ENCODE measurements at regions not wholly inside any gene's neighbourhood (a gene's known extent, or its start where the extent isn't known, plus 50 kb on each side); places are given as distances from the start of the nearest gene placed in this dataset.
A peak's percentile ranks its signal among the peaks of the same experiment; 100 is the strongest.

GRCh38 chr5:116754556-116754955, 179.9 kb upstream of the SEMA6A start:
- TF ChIP-seq EZH2 (IDR thresholded peaks at IDR 0.05) (no peak), EZH2phosphoT487 (IDR thresholded peaks at IDR 0.05) (no peak), CTCF (IDR thresholded peaks at IDR 0.05) (no peak)
- Histone ChIP-seq H2AFZ (replicated peaks) (no peak overlapping the region), H3K4me2 (no peak overlapping the region), H3F3A (ENCODE audit: low read depth) (peaks cover 18% of the 10 kb centered on the region), H3K4me1 (peaks cover 39% of the 10 kb centered on the region), H3K36me3 (no peaks in the 10 kb centered on the region), H3K79me2 (ENCODE audit: low read depth) (no peaks in the 10 kb centered on the region), H4K20me1 (ENCODE audit: low read depth) (no peaks in the 10 kb centered on the region), H3K9ac (no peak overlapping the region), H3K9me3 (ENCODE audit: low read depth) (peaks cover 8% of the 10 kb centered on the region), H3K27me3 (no peaks in the 10 kb centered on the region), H3K4me3 (no peak overlapping the region), H3K27ac (no peak overlapping the region)
- H3K9me3 Mint-ChIP-seq = peaks cover 24% of the 10 kb centered on the region
- H3K36me3 Mint-ChIP-seq = peaks cover 3% of the 10 kb centered on the region
- H3K4me3 Mint-ChIP-seq = no peak overlapping the region
- H3K27ac Mint-ChIP-seq = no peak overlapping the region
- H3K4me1 Mint-ChIP-seq = peaks cover 14% of the 10 kb centered on the region
- DNase-seq (ENCODE audit: low spot score) = no peak
- peaks cover 3% of the 10 kb centered on the region for H3K27me3 Mint-ChIP-seq (ENCODE audit: insufficient read depth, low read depth)

- Histone ChIP-seq H3K79me2 (ENCODE audit: low read depth) (no peaks in the 10 kb centered on the region), H3K36me3 (no peaks in the 10 kb centered on the region), H4K20me1 (ENCODE audit: low read depth) (no peaks in the 10 kb centered on the region), H3K4me3 (no peak overlapping the region), H3K4me1 (peaks cover 23% of the 10 kb centered on the region), H3F3A (ENCODE audit: low read depth) (no peaks in the 10 kb centered on the region), H3K4me2 (no peak overlapping the region), H3K9ac (no peak overlapping the region), H3K27ac (no peak overlapping the region), H3K9me3 (ENCODE audit: low read depth) (peaks cover 3% of the 10 kb centered on the region), H3K27me3 (no peaks in the 10 kb centered on the region), H2AFZ (replicated peaks) (no peak overlapping the region)
- TF ChIP-seq EZH2 (IDR thresholded peaks at IDR 0.05) (no peak), CTCF (IDR thresholded peaks at IDR 0.05) (no peak), EZH2phosphoT487 (IDR thresholded peaks at IDR 0.05) (no peak)
- H3K27ac Mint-ChIP-seq = no peak overlapping the region
- H3K4me3 Mint-ChIP-seq = no peak overlapping the region
- peaks cover 14% of the 10 kb centered on the region for H3K9me3 Mint-ChIP-seq
- peaks cover 3% of the 10 kb centered on the region for H3K36me3 Mint-ChIP-seq
- peak; percentile 18 for DNase-seq (ENCODE audit: low spot score)
- H3K4me1 Mint-ChIP-seq = peaks cover 15% of the 10 kb centered on the region
- peaks cover 4% of the 10 kb centered on the region for H3K27me3 Mint-ChIP-seq (ENCODE audit: insufficient read depth, low read depth)
Observed at GRCh38 chr5:116751684-116752083, 177.1 kb upstream of the SEMA6A start.

- Mint-ChIP-seq H3K4me3 (no peak overlapping the region), H3K9me3 (peaks cover 11% of the 10 kb centered on the region), H3K4me1 (peaks cover 15% of the 10 kb centered on the region), H3K27me3 (ENCODE audit: insufficient read depth, low read depth) (peaks cover 4% of the 10 kb centered on the region), H3K27ac (no peak overlapping the region), H3K36me3 (peaks cover 3% of the 10 kb centered on the region)
- no peaks in the 10 kb centered on the region for H4K20me1 ChIP-seq (ENCODE audit: low read depth)
- peaks cover 23% of the 10 kb centered on the region for H3K4me1 ChIP-seq
- no peaks in the 10 kb centered on the region for H3K79me2 ChIP-seq (ENCODE audit: low read depth)
- no peak overlapping the region for H3K4me3 ChIP-seq
- no peak for DNase-seq (ENCODE audit: low spot score)
- no peaks in the 10 kb centered on the region for H3K36me3 ChIP-seq
- no peak for TF ChIP-seq EZH2phosphoT487 (IDR thresholded peaks at IDR 0.05)
- TF ChIP-seq EZH2 (IDR thresholded peaks at IDR 0.05) = no peak
- TF ChIP-seq CTCF (IDR thresholded peaks at IDR 0.05) = no peak
- no peaks in the 10 kb centered on the region for H3K27me3 ChIP-seq
- H3F3A ChIP-seq (ENCODE audit: low read depth) = no peaks in the 10 kb centered on the region
- no peaks in the 10 kb centered on the region for H3K9me3 ChIP-seq (ENCODE audit: low read depth)
- H3K9ac ChIP-seq = no peak overlapping the region
- no peak overlapping the region for H3K4me2 ChIP-seq
- H3K27ac ChIP-seq = no peak overlapping the region
- no peak overlapping the region for H2AFZ ChIP-seq (replicated peaks)
Observed at GRCh38 chr5:116750631-116751580, 176.3 kb upstream of the SEMA6A start.

Data from neural progenitor cell (in vitro differentiated cells).